GM12878 (cell line): ENCODE measurements at regions not wholly inside any gene's neighbourhood (a gene's known extent, or its start where the extent isn't known, plus 50 kb on each side); places are given as distances from the start of the nearest gene placed in this dataset.

Experiments
- ATAC-seq: fragments of 200-7000 bp; cut with Tn5 transposase; 3 replicates; pipeline ENCODE4 v1.9.1; 2020; ENCODE audit warnings: mild to moderate bottlenecking, moderate library complexity
- BruUV-seq: library from RNA; stranded (reverse); fragments of 400-500 nt; replicated peaks from 2 replicates; lab custom pipeline; 2021; lab: Mats Ljungman, UMichigan
- CTCF ChIA-PET: fragments of 300-600 bp; sonication (Branson Sonifier 250); formaldehyde crosslinking; extraction: SDS; loops from one replicate; lab custom pipeline; 2021; ENCODE audit warnings: inconsistent platforms; lab: Yijun Ruan, JAX
- POLR2A ChIA-PET: fragments of 350-600 bp; formaldehyde crosslinking; extraction: SDS; loops from one replicate; lab custom pipeline; 2021; ENCODE audit warnings: inconsistent platforms; lab: Charles Lee
- RAD21 ChIA-PET: fragments of 300-600 bp; sonication (Branson Sonifier 250); formaldehyde crosslinking; loops from one replicate; lab custom pipeline; 2023; ENCODE audit warnings: antibody characterized with exemption; ENCODE audit not compliant: unreplicated experiment; lab: Charles Lee
- SMC1A ChIA-PET: fragments of 300-600 bp; sonication (Branson Sonifier 250); formaldehyde crosslinking; loops from one replicate; lab custom pipeline; 2023; ENCODE audit not compliant: unreplicated experiment, uncharacterized antibody; lab: Charles Lee
- DNase-seq: peaks from one replicate; pipeline ENCODE4 v3.0.0-alpha.2; 2011; ENCODE audit warnings: low read depth, low spot score
- FAIRE-seq: peaks from 3 replicates; lab custom pipeline; 2011; peaks lifted over from hg19 to GRCh38; lab: Jason Lieb, UNC
- H2AFZ ChIP-seq: 2 replicates; pipeline ENCODE4 v1.6.0; 2011; ENCODE audit warnings: low read depth, low read length, control low read depth; ENCODE audit not compliant: control insufficient read depth
- H3K27ac ChIP-seq: 2 replicates; pipeline ENCODE4 v1.5.1; 2011; ENCODE audit warnings: control low read depth; ENCODE audit not compliant: control insufficient read depth, insufficient read depth
- H3K27me3 ChIP-seq, 2 experiments: replicated peaks in 1 of 2; 2 replicates each; pipeline versions ENCODE4 v1.6.0 to v1.6.1; 2011; ENCODE audit warnings: low read length in 1 of 2; ENCODE audit not compliant: control insufficient read depth in 2 of 2, insufficient read depth in 2 of 2
- H3K36me3 ChIP-seq, 2 experiments: 2 replicates each; pipeline ENCODE4 v1.5.1; 2011; ENCODE audit warnings: low read length in 1 of 2; ENCODE audit not compliant: control insufficient read depth in 2 of 2, insufficient read depth in 2 of 2
- H3K4me1 ChIP-seq: 2 replicates; pipeline ENCODE4 v1.6.1; 2011; ENCODE audit warnings: mild to moderate bottlenecking, low read length, moderate library complexity, mixed read lengths; ENCODE audit not compliant: control insufficient read depth, insufficient read depth
- H3K4me2 ChIP-seq: 2 replicates; pipeline ENCODE4 v1.6.0; 2011; ENCODE audit warnings: control low read depth; ENCODE audit not compliant: control insufficient read depth, insufficient read depth
- H3K4me3 ChIP-seq: fragments of 200-600 bp; sonication (generic); 2 replicates; pipeline ENCODE4 v1.5.1; 2016
- H3K79me2 ChIP-seq: 2 replicates; pipeline ENCODE4 v1.6.0; 2011; ENCODE audit warnings: low read length; ENCODE audit not compliant: control insufficient read depth, insufficient read depth
- H3K9ac ChIP-seq: 2 replicates; pipeline ENCODE4 v1.8.0; 2011; ENCODE audit warnings: low read length, control low read depth, mixed read lengths; ENCODE audit not compliant: control insufficient read depth, insufficient read depth
- H3K9me3 ChIP-seq: replicated peaks from 3 replicates; pipeline ENCODE4 v1.5.1; 2011; ENCODE audit warnings: mild to moderate bottlenecking, low read length; ENCODE audit not compliant: control insufficient read depth, insufficient read depth
- H4K20me1 ChIP-seq: 2 replicates; pipeline ENCODE4 v1.6.0; 2011; ENCODE audit not compliant: control insufficient read depth, insufficient read depth
- EED ChIP-seq: sonication (generic); IDR thresholded peaks from 2 replicates; pipeline ENCODE4 v1.6.1; 2016; ENCODE audit warnings: antibody characterized with exemption, low read depth
- GABPA ChIP-seq: IDR thresholded peaks from 2 replicates; pipeline ENCODE4 v1.6.1; 2014; ENCODE audit warnings: antibody characterized with exemption, low read depth, mild to moderate bottlenecking, inconsistent platforms
- MTA2 ChIP-seq: fragments of 450-650 bp; IDR thresholded peaks from 2 replicates; pipeline ENCODE4 v1.6.1; 2016; ENCODE audit warnings: low read depth, mild to moderate bottlenecking, moderate library complexity
- SIX5 ChIP-seq: IDR thresholded peaks from 2 replicates; pipeline ENCODE4 v1.6.1; 2011; ENCODE audit warnings: mild to moderate bottlenecking, low read depth, low read length, moderate library complexity; ENCODE audit not compliant: severe bottlenecking
- SMAD1 ChIP-seq: fragments of 450-650 bp; IDR thresholded peaks from 2 replicates; pipeline ENCODE4 v1.6.1; 2018; ENCODE audit warnings: mild to moderate bottlenecking, low read depth; ENCODE audit not compliant: partially characterized antibody
- SMAD5 ChIP-seq: IDR thresholded peaks from 2 replicates; pipeline ENCODE4 v1.6.1; 2016; ENCODE audit warnings: antibody characterized with exemption, low read depth
- SREBF2 ChIP-seq: IDR thresholded peaks from 2 replicates; pipeline ENCODE4 v1.6.1; 2012; ENCODE audit warnings: mild to moderate bottlenecking, low read length
- TCF3 ChIP-seq: IDR thresholded peaks from 2 replicates; pipeline ENCODE4 v1.6.1; 2012; ENCODE audit warnings: low read depth, mild to moderate bottlenecking, low read length, borderline replicate concordance; ENCODE audit not compliant: insufficient read depth
- WGBS: methylation state at CpG from one replicate; pipeline ENCODE4 v1.1.6; 2016; ENCODE audit warnings: low lambda C conversion rate; ENCODE audit not compliant: insufficient replicate concordance, insufficient coverage; ENCODE audit errors: missing lambda C conversion rate; 5-methylcytosine and 5-hydroxymethylcytosine counted together
- in situ Hi-C: fragments of 300-500 bp; cut with MboI; formaldehyde crosslinking; loops from 9 replicates; pipeline ENCODE4 v1.14.3; 2018; ENCODE audit warnings: mixed read lengths
- intact Hi-C: fragments of 100-400 bp; cut with micrococcal nuclease; formaldehyde crosslinking; loops from one replicate; pipeline ENCODE4 v1.14.2; 2022; ENCODE audit not compliant: unreplicated experiment
- TF ChIP-seq, protein P1 (sequence below), 3 experiments: IDR thresholded peaks in 2 of 3; conservative IDR thresholded peaks in 1 of 3; 2 replicates each; pipeline ENCODE4 v1.5.1; 2011; ENCODE audit warnings: low read depth in 3 of 3, low read length in 3 of 3, mild to moderate bottlenecking in 3 of 3, control low read depth in 2 of 3, moderate library complexity in 2 of 3, inconsistent platforms in 1 of 3, mixed read lengths in 1 of 3; ENCODE audit not compliant: control insufficient read depth in 2 of 3, insufficient read depth in 1 of 3; ENCODE audit errors: extremely low read depth in 1 of 3

GRCh38 chr20:12372557-12372956 lies 454.9 kb downstream of the BTBD3 start:
- Histone ChIP-seq H3K27me3 (no peaks in the 10 kb centered on the region), H3K27ac (no peak overlapping the region), H3K9me3 (no peaks in the 10 kb centered on the region), H2AFZ (no peak overlapping the region), H3K4me1 (no peaks in the 10 kb centered on the region), H4K20me1 (no peaks in the 10 kb centered on the region), H3K4me2 (no peak overlapping the region), H3K79me2 (no peaks in the 10 kb centered on the region), H3K36me3 (no peaks in the 10 kb centered on the region), H3K4me3 (no peak overlapping the region), H3K9ac (no peak overlapping the region)
- RAD21 ChIA-PET: no interaction called here
- in situ Hi-C loops (no loop called here), intact Hi-C loops (no loop called here)
- SMC1A ChIA-PET: interaction anchor here (1.2 kb wide), 1 partner anchor 9 kb away, joined by 4 read pairs; no protein-coding TSS in a partner anchor
- ATAC-seq: no peak
- 86% methylated on average over 1 of the region's 1 CpG for WGBS
- TF ChIP-seq GABPA (no peak), MTA2 (no peak), SIX5 (no peak), EED (no peak), SMAD5 (no peak), SREBF2 (no peak), TCF3 (no peak), SMAD1 (no peak)
- TF ChIP-seq, protein P1, sequence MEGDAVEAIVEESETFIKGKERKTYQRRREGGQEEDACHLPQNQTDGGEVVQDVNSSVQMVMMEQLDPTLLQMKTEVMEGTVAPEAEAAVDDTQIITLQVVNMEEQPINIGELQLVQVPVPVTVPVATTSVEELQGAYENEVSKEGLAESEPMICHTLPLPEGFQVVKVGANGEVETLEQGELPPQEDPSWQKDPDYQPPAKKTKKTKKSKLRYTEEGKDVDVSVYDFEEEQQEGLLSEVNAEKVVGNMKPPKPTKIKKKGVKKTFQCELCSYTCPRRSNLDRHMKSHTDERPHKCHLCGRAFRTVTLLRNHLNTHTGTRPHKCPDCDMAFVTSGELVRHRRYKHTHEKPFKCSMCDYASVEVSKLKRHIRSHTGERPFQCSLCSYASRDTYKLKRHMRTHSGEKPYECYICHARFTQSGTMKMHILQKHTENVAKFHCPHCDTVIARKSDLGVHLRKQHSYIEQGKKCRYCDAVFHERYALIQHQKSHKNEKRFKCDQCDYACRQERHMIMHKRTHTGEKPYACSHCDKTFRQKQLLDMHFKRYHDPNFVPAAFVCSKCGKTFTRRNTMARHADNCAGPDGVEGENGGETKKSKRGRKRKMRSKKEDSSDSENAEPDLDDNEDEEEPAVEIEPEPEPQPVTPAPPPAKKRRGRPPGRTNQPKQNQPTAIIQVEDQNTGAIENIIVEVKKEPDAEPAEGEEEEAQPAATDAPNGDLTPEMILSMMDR (IDR thresholded peaks at IDR 0.05 in 2 of 3, conservative IDR thresholded peaks at IDR 0.05 in 1 of 3; ENCODE audit: control insufficient read depth in 2 of 3, extremely low read depth in 1 of 3, insufficient read depth in 1 of 3, low read depth in 3 of 3, low read length in 3 of 3): no peak
- CTCF ChIA-PET: interaction anchor here (0.6 kb wide), 1 partner anchor 1315 kb away, joined by 3 read pairs; no protein-coding TSS in a partner anchor
- no peak for DNase-seq
- no TSS peak for BruUV-seq
- no peak for FAIRE-seq
- POLR2A ChIA-PET: no interaction called here
